Loucy (cell line): ENCODE measurements at regions not wholly inside any gene's neighbourhood (a gene's known extent, or its start where the extent isn't known, plus 50 kb on each side); places are given as distances from the start of the nearest gene placed in this dataset.

Experiments
- H2AFZ ChIP-seq: fragments of 200-600 bp; sonication (generic); 2 replicates; pipeline ENCODE4 v1.6.0; 2016; ENCODE audit warnings: antibody characterized with exemption, mild to moderate bottlenecking, low read length, moderate library complexity
- H3F3A ChIP-seq: fragments of 200-600 bp; 2 replicates; pipeline ENCODE4 v1.6.0; 2016; ENCODE audit warnings: antibody characterized with exemption, low read depth, mild to moderate bottlenecking
- H3K27me3 ChIP-seq: fragments of 200-600 bp; sonication (generic); 2 replicates; pipeline ENCODE4 v1.6.1; 2014; ENCODE audit warnings: low read length, mild to moderate bottlenecking; ENCODE audit not compliant: insufficient read depth, poor library complexity, severe bottlenecking
- H3K36me3 ChIP-seq: fragments of 200-600 bp; sonication (generic); 2 replicates; pipeline ENCODE4 v1.6.1; 2016; ENCODE audit warnings: low read length; ENCODE audit not compliant: insufficient read depth
- H3K4me1 ChIP-seq: fragments of 200-600 bp; sonication (generic); 2 replicates; pipeline ENCODE4 v1.5.1; 2014; ENCODE audit warnings: low read length, mild to moderate bottlenecking; ENCODE audit not compliant: insufficient read depth, poor library complexity, severe bottlenecking
- H3K4me2 ChIP-seq: fragments of 200-600 bp; sonication (generic); 2 replicates; pipeline ENCODE4 v1.6.0; 2014; ENCODE audit warnings: antibody characterized with exemption, low read length, low read depth, mild to moderate bottlenecking; ENCODE audit not compliant: poor library complexity, severe bottlenecking
- H3K4me3 ChIP-seq: fragments of 200-600 bp; sonication (generic); 2 replicates; pipeline ENCODE4 v1.5.1; 2014; ENCODE audit warnings: low read length, mild to moderate bottlenecking, mixed read lengths; ENCODE audit not compliant: poor library complexity, severe bottlenecking
- H3K79me2 ChIP-seq: fragments of 200-600 bp; sonication (generic); 2 replicates; pipeline ENCODE4 v1.6.1; 2014; ENCODE audit warnings: low read length; ENCODE audit not compliant: insufficient read depth
- H3K9ac ChIP-seq: fragments of 200-600 bp; sonication (generic); 2 replicates; pipeline ENCODE4 v1.6.0; 2014; ENCODE audit warnings: mild to moderate bottlenecking, low read depth, low read length, moderate library complexity; ENCODE audit not compliant: poor library complexity, severe bottlenecking
- H3K9me2 ChIP-seq: fragments of 200-600 bp; sonication (generic); replicated peaks from 2 replicates; pipeline ENCODE4 v1.6.1; 2016; ENCODE audit warnings: low read depth, low read length, mixed read lengths
- H3K9me3 ChIP-seq: fragments of 200-600 bp; sonication (generic); 2 replicates; pipeline ENCODE4 v1.6.1; 2014; ENCODE audit warnings: mild to moderate bottlenecking, antibody characterized with exemption, low read length, low read depth; ENCODE audit not compliant: insufficient read depth
- H4K20me1 ChIP-seq: fragments of 200-600 bp; sonication (generic); 2 replicates; pipeline ENCODE4 v1.6.0; 2014; ENCODE audit warnings: antibody characterized with exemption, low read length, mild to moderate bottlenecking; ENCODE audit not compliant: insufficient read depth, poor library complexity, severe bottlenecking
- EZH2phosphoT487 ChIP-seq: fragments of 200-600 bp; IDR thresholded peaks from 2 replicates; pipeline ENCODE4 v1.6.1; 2018; ENCODE audit warnings: antibody characterized with exemption, mild to moderate bottlenecking, moderate library complexity, borderline replicate concordance
- TF ChIP-seq, protein P1 (sequence below): fragments of 200-600 bp; sonication (generic); conservative IDR thresholded peaks from 2 replicates; pipeline ENCODE4 v1.5.1; 2014; ENCODE audit warnings: mild to moderate bottlenecking, antibody characterized with exemption, low read length

GRCh38 chr2:114134146-114134545 is 244.3 kb downstream of the ACTR3 start:
- Histone ChIP-seq H3K4me1 (no peaks in the 10 kb centered on the region), H3K4me3 (no peak overlapping the region), H3K4me2 (no peak overlapping the region), H3F3A (no peaks in the 10 kb centered on the region), H4K20me1 (no peaks in the 10 kb centered on the region), H3K27me3 (no peaks in the 10 kb centered on the region), H3K9me3 (peaks cover 6% of the 10 kb centered on the region; the same call in 1 of the 2 replicates), H2AFZ (no peak overlapping the region), H3K9me2 (no peaks in the 10 kb centered on the region), H3K9ac (no peak overlapping the region), H3K79me2 (no peaks in the 10 kb centered on the region), H3K36me3 (no peaks in the 10 kb centered on the region)
- TF ChIP-seq EZH2phosphoT487 = no peak
- TF ChIP-seq, protein P1, sequence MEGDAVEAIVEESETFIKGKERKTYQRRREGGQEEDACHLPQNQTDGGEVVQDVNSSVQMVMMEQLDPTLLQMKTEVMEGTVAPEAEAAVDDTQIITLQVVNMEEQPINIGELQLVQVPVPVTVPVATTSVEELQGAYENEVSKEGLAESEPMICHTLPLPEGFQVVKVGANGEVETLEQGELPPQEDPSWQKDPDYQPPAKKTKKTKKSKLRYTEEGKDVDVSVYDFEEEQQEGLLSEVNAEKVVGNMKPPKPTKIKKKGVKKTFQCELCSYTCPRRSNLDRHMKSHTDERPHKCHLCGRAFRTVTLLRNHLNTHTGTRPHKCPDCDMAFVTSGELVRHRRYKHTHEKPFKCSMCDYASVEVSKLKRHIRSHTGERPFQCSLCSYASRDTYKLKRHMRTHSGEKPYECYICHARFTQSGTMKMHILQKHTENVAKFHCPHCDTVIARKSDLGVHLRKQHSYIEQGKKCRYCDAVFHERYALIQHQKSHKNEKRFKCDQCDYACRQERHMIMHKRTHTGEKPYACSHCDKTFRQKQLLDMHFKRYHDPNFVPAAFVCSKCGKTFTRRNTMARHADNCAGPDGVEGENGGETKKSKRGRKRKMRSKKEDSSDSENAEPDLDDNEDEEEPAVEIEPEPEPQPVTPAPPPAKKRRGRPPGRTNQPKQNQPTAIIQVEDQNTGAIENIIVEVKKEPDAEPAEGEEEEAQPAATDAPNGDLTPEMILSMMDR = no peak

- Histone ChIP-seq H3K4me2 (no peak overlapping the region), H3K4me1 (no peaks in the 10 kb centered on the region), H3K36me3 (no peaks in the 10 kb centered on the region), H3K9me2 (no peaks in the 10 kb centered on the region), H3K4me3 (no peak overlapping the region), H3K79me2 (no peaks in the 10 kb centered on the region), H4K20me1 (no peaks in the 10 kb centered on the region), H3F3A (no peaks in the 10 kb centered on the region), H2AFZ (no peak overlapping the region), H3K9ac (no peak overlapping the region), H3K27me3 (no peaks in the 10 kb centered on the region), H3K9me3 (peaks cover 6% of the 10 kb centered on the region; the same call in 1 of the 2 replicates)
- TF ChIP-seq, protein P1 = no peak
- TF ChIP-seq EZH2phosphoT487 = no peak
Observed at GRCh38 chr2:114139542-114139941, 249.7 kb downstream of the ACTR3 start.

DNA sequence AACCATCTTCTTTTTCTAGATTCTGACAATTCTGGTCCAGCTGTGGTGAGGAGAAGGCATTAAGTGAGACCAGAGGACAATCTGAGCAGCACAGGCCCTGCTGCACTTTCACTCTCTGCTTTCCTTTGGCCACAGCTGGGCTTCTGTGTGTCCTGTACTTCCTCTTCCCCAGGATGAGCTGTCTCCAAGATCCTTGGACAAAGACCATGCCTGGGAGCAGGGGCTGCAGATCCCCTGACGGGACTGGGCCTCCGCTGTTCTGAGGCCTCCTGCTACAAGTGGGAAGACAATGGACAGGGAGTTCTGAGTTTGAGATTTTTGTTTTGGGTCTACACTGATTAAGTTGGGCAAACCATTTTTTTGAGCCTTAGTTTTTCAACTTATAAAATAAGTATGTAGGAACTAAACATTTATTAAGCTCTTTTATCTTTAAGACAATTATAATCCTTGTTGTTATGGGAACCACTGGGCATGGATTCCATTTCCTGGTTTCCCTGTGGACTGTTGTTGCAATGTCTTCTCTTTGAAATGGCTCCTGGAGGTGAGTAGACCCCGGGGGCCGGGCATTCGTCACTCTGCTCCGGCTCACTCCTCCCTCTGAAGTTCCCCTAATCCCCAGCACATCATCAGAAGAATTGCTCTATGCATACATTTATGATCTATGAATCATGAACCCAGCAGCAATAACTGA is 266.6 kb downstream of the ACTR3 start:
- Histone ChIP-seq H3K4me3 (no peak overlapping the region), H3K27me3 (no peaks in the 10 kb centered on the region), H3K79me2 (no peaks in the 10 kb centered on the region), H2AFZ (no peak overlapping the region), H3K9me3 (no peaks in the 10 kb centered on the region), H3K4me2 (no peak overlapping the region), H3F3A (no peaks in the 10 kb centered on the region), H3K9ac (no peak overlapping the region), H3K9me2 (no peaks in the 10 kb centered on the region), H4K20me1 (no peaks in the 10 kb centered on the region), H3K36me3 (no peaks in the 10 kb centered on the region), H3K4me1 (no peaks in the 10 kb centered on the region)
- TF ChIP-seq, protein P1 = no peak
- TF ChIP-seq EZH2phosphoT487 = no peak
